ENCODE measurements at regions not wholly inside any gene's neighbourhood (a gene's known extent, or its start where the extent isn't known, plus 50 kb on each side); places are given as distances from the start of the nearest gene placed in this dataset.

DNA sequence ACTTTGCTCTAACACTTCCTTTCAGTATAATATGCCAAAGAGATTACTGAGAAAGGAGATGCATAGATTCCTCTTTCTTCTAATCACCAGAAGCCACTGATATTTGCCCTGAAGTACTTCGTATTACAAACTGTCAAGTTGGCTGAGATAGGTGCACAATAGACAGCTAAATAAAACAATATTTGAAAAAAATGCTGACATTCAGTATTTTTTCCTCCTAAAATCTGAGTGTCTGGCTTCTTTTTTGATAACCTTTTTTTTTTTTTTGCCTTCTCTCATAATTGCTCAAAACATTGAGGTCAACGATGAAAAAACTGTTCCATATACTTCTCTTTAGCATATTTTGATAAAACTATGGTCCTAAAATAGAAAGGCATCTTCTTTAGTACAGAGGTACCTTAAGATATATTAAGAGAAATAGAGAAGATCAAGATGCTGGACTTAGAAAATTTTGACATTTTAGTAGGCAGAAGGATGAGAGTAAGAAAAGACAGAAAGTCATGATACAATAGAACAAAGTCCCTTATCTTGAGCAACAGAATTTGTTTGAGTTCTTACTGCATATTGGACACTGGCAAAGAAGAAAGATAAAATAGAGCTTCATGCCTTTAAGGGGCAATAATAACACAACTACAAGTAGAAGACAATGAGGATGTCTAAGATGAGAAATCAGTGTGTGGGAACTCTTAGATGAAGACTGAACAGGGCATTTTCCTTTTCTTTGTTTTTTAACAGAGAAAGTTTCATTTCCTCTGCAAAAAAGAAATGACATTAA lies 220.7 kb downstream of the PTH2R start:
- DNase-seq: no peak
- Mint-ChIP-seq H3K4me3 (no peak overlapping the region), H3K36me3 (no peaks in the 10 kb centered on the region), H3K27ac (no peak overlapping the region), H3K9me3 (peaks cover 0 to 4% (median 1%) of the 10 kb centered on the region in 7 donors), H3K27me3 (no peaks in the 10 kb centered on the region), H3K4me1 (no peaks in the 10 kb centered on the region)
- ATAC-seq (ENCODE audit: low read depth in 2 of 2): no peak

DNA sequence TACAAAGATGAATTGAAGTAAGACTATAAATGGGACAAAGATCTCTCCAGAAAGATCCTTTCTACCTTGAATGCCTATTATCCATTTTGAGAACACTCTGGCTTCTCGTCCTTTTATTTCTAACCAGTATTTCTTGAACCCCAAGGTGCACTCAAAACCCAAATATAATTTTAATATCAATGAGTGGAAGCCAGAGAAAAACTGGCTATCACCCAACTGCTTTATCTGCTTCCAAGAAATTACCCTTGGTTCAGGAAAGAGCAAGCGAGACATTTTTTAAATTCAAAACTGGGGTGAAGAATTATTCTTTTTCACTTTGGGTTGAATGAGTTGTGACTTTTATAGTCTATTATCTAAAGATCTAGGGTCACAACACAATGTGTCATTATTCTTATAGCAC lies 221.3 kb downstream of the PTH2R start:
- H3K36me3 Mint-ChIP-seq: no peaks in the 10 kb centered on the region
- H3K4me1 Mint-ChIP-seq: no peaks in the 10 kb centered on the region
- no peak overlapping the region for H3K27ac Mint-ChIP-seq
- no peaks in the 10 kb centered on the region for H3K27me3 Mint-ChIP-seq
- DNase-seq (no peak), ATAC-seq (ENCODE audit: low read depth in 2 of 2) (no peak)
- H3K9me3 Mint-ChIP-seq: peaks cover 0 to 4% (median 1%) of the 10 kb centered on the region in 7 donors
- no peak overlapping the region for H3K4me3 Mint-ChIP-seq

DNA sequence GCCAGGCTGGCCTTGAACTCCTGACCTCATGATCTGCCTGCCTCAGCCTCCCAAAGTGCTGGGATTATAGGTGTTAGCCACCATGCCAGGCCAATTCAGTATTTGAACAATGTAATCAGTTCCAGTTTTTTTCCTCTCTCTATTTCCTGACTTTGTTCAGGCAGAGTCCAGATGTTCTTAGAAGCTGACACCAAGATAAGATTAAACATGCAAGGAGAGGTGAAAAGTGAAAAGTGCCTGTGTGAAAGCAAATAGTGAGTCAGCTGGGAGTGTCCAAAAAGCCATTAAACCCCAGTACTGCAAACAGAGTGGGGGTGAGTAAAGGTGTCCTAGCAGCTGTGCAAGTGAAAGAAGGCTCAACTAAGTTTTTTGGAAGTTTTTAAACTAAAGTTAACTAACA lies 231.5 kb downstream of the PTH2R start:
- Mint-ChIP-seq H3K27me3 (no peaks in the 10 kb centered on the region), H3K27ac (no peak overlapping the region), H3K4me3 (no peak overlapping the region), H3K9me3 (peaks cover 0 to 6% (median 0%) of the 10 kb centered on the region in 7 donors), H3K36me3 (no peaks in the 10 kb centered on the region), H3K4me1 (no peaks in the 10 kb centered on the region)
- DNase-seq (no peak), ATAC-seq (ENCODE audit: low read depth in 2 of 2) (no peak)

DNA sequence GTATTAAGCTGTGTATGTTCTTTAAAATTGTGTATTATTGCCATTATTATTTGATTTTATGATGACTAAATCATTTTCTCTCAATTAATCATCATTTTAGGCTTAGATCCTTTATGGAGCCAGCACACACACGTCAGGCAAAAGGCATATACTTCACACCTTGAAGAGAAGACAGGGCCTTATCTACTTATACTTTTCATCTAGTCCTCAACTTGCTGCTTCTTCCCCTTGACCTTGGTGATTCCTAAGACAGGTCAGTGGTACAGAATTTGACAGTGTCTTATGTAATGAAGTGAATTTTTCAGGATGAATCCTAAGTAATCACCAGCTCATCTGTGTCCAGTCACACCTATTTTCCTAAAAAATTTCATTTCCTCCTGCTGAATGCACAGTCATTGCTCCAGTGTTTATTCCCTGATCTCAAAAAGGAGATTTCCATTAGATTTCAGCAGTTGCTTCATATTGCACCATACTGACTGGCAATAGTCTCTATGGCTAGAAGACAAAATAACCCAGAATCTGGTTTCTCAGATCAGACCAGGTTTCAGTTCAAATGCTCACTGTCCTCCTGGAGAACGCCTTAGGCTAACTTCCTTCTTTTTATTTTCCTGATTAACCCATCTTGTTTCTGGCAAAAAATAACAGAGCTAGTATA lies 235.7 kb downstream of the PTH2R start:
- no peak for ATAC-seq (ENCODE audit: low read depth in 2 of 2)
- no peaks in the 10 kb centered on the region for H3K27me3 Mint-ChIP-seq
- peaks cover 0 to 7% (median 0%) of the 10 kb centered on the region in 7 donors for H3K9me3 Mint-ChIP-seq
- H3K27ac Mint-ChIP-seq: no peak overlapping the region
- H3K4me1 Mint-ChIP-seq: no peaks in the 10 kb centered on the region
- H3K4me3 Mint-ChIP-seq: no peak overlapping the region
- H3K36me3 Mint-ChIP-seq: no peaks in the 10 kb centered on the region
- DNase-seq: no peak

DNA sequence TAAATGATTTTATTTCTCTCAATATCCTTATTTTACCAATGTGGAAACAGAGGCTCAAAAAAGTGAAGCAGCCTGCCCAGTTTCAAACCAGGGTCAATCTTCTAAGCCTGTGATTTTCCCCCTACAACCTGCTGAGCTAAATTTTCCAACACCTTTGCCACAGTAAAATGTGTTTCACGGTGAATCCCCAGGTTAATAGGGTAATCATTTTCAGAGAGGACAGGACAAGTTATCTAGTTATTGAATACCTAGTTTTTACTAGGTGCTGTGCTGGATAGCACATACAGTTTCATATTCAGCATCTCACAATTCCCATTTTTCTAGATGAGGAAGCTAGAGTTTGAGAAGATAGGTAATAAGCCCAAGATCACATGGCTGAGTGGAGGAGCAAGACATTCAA lies 236.6 kb downstream of the PTH2R start:
- Mint-ChIP-seq H3K4me3 (no peak overlapping the region), H3K9me3 (peaks cover 0 to 5% (median 0%) of the 10 kb centered on the region in 7 donors), H3K27me3 (no peaks in the 10 kb centered on the region), H3K36me3 (no peaks in the 10 kb centered on the region), H3K4me1 (no peaks in the 10 kb centered on the region), H3K27ac (no peak overlapping the region)
- ATAC-seq (ENCODE audit: low read depth in 2 of 2): no peak
- DNase-seq: no peak

DNA sequence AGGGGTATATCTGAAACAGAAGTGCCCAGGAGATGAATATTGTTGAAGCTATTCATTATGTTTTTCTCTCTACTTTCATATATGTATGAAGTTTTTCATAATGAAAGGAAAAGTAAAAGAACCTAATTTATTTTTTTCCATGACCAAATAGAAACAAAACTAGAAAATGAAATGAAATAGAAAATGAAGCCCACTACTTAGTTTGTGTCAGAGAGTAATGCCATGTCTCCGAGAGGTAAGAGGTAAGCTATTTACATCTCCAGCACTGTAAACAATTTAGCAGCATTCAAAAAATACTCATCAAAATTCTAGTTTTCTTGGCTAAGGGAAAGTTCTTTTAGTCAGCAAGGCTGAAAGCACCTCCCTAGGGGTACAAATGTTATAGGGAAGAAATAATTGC lies 238.6 kb downstream of the PTH2R start:
- ATAC-seq (ENCODE audit: low read depth in 2 of 2) (no peak), DNase-seq (no peak)
- Mint-ChIP-seq H3K4me1 (no peaks in the 10 kb centered on the region), H3K4me3 (no peak overlapping the region), H3K9me3 (peaks cover 0 to 5% (median 0%) of the 10 kb centered on the region in 7 donors), H3K36me3 (no peaks in the 10 kb centered on the region), H3K27ac (no peak overlapping the region), H3K27me3 (no peaks in the 10 kb centered on the region)

DNA sequence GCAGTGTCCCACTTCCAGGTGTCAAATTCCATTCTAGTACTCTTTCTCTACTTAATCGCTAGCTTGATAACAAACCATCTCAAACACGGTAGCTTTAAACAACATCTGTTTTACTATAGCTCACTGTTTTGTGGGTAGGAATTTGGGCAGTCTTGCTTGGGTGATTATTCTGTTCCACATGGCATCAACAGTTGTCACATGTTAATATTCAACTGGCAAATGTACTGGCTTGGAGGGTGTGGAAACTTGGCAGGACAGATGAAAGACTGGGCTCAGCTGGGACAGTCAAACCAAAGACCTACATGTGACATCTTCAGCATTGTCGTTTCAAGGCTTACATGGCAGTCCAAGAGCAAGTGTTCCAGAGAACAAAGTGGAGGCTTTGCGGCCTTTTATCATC lies 241.8 kb downstream of the PTH2R start:
- DNase-seq (no peak), ATAC-seq (ENCODE audit: low read depth in 2 of 2) (no peak)
- H3K9me3 Mint-ChIP-seq: peaks cover 0 to 6% (median 0%) of the 10 kb centered on the region in 7 donors
- H3K4me1 Mint-ChIP-seq: no peaks in the 10 kb centered on the region
- H3K4me3 Mint-ChIP-seq: no peak overlapping the region
- H3K36me3 Mint-ChIP-seq: no peaks in the 10 kb centered on the region
- no peak overlapping the region for H3K27ac Mint-ChIP-seq
- no peaks in the 10 kb centered on the region for H3K27me3 Mint-ChIP-seq

DNA sequence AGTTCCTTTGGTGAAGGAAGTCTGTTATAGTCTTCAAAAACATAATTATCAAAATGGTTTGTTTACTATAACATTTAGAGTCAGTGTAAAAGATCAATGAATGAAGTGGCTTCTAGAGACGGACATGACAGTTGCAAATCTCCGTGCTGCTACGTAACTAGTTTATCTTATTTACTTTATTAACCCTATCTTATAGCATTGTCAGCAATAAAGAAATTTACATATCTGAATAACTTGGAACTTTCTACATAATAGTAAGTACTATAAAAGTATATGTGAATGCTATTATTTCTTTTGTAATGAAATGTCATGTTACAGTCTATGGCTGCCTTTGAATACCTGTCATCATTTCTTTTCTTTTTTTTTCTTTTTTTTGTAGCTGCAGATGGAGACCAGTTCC lies 246.8 kb downstream of the PTH2R start:
- Mint-ChIP-seq H3K27ac (no peak overlapping the region), H3K4me3 (no peak overlapping the region), H3K27me3 (no peaks in the 10 kb centered on the region), H3K36me3 (no peaks in the 10 kb centered on the region), H3K4me1 (no peaks in the 10 kb centered on the region), H3K9me3 (peaks cover 0 to 6% (median 0%) of the 10 kb centered on the region in 7 donors)
- DNase-seq: no peak
- no peak for ATAC-seq (ENCODE audit: low read depth in 2 of 2)

DNA sequence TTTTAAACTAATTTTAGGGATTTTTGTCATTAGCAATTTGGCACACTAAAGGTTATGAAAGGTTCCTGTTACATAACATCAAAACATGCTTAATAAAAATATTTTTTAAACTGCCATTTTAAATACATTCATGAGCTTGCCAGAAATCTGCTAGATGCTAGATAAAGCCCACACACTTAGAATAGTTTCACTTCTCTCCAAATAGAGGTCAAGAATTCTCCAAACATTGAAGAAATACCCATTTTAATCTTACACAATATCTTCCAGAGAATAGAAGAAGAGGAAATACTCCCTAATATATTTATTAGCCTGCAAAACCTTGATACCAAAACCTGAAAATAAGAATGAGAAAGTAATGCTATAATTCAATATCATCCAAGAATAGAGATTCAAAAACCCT lies 247.5 kb downstream of the PTH2R start:
- peaks cover 0 to 6% (median 0%) of the 10 kb centered on the region in 7 donors for H3K9me3 Mint-ChIP-seq
- no peak for DNase-seq
- no peaks in the 10 kb centered on the region for H3K4me1 Mint-ChIP-seq
- H3K27me3 Mint-ChIP-seq: no peaks in the 10 kb centered on the region
- H3K4me3 Mint-ChIP-seq: no peak overlapping the region
- no peaks in the 10 kb centered on the region for H3K36me3 Mint-ChIP-seq
- no peak overlapping the region for H3K27ac Mint-ChIP-seq
- ATAC-seq (ENCODE audit: low read depth in 2 of 2): no peak

DNA sequence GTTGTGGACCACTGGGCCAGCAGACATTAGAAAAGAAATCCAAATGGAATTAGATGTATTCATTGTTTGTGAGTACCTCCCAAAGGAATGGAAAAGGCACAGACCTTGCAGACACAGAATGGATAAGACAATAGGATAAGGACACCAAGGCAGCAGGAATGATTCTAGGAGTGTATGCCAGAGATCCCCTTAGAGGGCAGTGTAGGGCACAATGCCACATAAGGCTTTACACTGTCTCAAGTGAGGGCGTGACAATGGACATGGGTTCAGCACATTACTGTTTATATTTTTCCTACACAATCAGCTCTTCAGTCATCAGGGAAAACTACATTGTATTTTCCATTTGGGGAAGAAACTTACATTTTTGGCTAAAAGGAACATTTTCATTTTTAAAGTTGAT lies 250.9 kb downstream of the PTH2R start:
- Mint-ChIP-seq H3K27me3 (no peaks in the 10 kb centered on the region), H3K27ac (no peak overlapping the region), H3K36me3 (no peaks in the 10 kb centered on the region), H3K9me3 (peaks cover 2 to 7% (median 4%) of the 10 kb centered on the region in 7 donors), H3K4me1 (no peaks in the 10 kb centered on the region), H3K4me3 (no peak overlapping the region)
- ATAC-seq (ENCODE audit: low read depth in 2 of 2) (no peak), DNase-seq (no peak)

DNA sequence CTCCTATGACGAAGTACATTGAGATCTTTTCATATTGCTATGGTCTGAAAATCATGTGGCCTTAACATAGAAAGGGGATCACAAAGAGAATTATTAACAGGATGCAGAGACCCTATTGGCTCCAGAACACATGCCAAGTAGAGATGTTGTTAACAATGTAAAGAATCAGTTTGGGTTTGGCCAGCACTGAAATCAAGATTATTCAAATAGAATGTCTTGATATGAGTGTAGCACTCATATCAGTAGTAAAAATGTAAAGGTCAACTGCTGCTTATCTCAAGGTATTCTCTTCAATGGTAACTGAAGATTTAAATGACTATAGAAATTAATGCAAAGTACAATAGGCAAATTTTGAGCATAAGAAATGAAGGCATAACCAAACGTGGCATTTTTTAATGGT lies 262.8 kb downstream of the PTH2R start:
- Mint-ChIP-seq H3K36me3 (no peaks in the 10 kb centered on the region), H3K9me3 (peaks cover 0 to 4% (median 0%) of the 10 kb centered on the region in 7 donors), H3K27ac (no peak overlapping the region), H3K4me1 (no peaks in the 10 kb centered on the region), H3K4me3 (no peak overlapping the region), H3K27me3 (no peaks in the 10 kb centered on the region)
- ATAC-seq (ENCODE audit: low read depth in 2 of 2): no peak
- no peak for DNase-seq

DNA sequence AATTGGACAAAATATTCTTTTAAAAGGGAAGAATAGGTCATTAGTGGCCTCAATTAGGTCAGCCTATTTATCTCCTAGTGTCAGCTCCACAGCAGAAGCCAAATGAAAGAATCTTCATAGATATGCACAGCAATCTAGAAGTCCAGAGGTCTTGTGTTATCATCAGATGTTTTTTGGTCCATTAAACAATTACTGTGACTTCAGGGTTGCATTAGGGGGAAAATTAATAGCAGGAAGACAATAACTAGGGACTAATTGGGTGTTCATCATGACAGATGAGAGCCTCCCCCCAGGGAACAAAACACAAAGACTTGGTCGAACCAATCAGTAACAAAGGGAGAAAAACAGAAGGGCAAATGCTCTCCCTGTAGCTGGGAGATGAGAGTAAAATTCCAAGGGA lies 264.7 kb downstream of the PTH2R start:
- H3K36me3 Mint-ChIP-seq: no peaks in the 10 kb centered on the region
- no peaks in the 10 kb centered on the region for H3K27me3 Mint-ChIP-seq
- peaks cover 0 to 4% (median 0%) of the 10 kb centered on the region in 7 donors for H3K9me3 Mint-ChIP-seq
- H3K27ac Mint-ChIP-seq: no peak overlapping the region
- ATAC-seq (ENCODE audit: low read depth in 2 of 2): no peak
- H3K4me3 Mint-ChIP-seq: no peak overlapping the region
- no peaks in the 10 kb centered on the region for H3K4me1 Mint-ChIP-seq
- no peak for DNase-seq

DNA sequence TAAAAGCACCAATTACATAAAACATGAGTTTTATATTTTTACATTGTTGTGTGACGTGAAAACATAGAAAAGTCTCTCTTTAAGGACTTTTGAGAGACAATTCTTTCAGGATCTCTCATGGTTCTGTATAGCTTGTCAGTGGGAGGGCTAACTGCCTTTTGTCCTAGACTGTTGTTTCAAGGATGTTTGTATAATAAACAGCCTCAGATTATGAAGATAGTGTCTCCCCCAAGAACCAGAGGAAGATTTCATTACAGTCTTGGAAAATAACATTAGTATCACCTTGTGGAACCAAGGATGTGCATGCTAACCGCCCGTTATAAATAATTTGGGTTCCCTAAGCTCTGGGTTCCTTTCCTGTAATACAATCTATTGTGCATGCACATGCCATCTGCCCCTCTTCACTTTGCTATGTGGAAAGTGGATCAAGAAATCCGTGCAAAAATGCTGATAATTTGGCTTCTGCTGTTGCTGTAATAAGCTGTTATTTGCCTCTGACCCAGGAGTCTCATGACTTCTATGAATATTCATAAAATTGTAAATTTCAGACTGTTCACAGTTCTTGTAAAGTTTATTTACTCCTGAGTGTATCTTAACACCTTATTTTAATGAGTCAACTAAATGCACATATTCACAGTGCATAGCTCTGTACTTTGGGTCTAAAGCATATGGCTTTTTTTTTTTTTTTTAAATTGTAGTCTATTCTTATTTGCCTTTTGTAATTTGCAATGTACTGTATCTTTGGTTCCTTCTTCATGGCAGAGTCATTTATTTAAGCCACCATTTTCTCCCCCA lies 265.5 kb downstream of the PTH2R start:
- Mint-ChIP-seq H3K36me3 (no peaks in the 10 kb centered on the region), H3K4me1 (no peaks in the 10 kb centered on the region), H3K4me3 (no peak overlapping the region), H3K9me3 (peaks cover 0 to 4% (median 0%) of the 10 kb centered on the region in 7 donors), H3K27me3 (no peaks in the 10 kb centered on the region), H3K27ac (no peak overlapping the region)
- ATAC-seq (ENCODE audit: low read depth in 2 of 2) (no peak), DNase-seq (no peak)

DNA sequence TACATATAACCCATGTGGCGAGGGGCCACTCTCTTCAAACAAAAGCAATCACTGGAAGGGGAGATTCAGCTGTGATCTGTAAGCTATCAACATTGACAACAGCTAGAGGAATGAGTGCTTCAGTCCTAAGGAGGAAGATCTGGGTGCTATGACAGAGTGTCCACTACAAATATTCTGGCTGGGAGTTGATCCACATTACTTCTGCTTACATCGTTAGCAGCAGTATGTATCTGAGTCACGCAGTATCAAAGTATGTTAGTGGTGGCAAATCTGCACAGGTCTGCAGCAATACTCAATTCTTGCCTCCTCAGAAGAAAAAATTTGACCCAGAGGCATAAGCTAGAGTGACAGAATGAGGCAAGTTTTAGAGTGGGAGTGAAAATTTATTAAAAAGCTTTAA lies 267.0 kb downstream of the PTH2R start:
- Mint-ChIP-seq H3K27me3 (no peaks in the 10 kb centered on the region), H3K9me3 (peaks cover 0 to 2% (median 0%) of the 10 kb centered on the region in 7 donors), H3K4me1 (no peaks in the 10 kb centered on the region), H3K36me3 (no peaks in the 10 kb centered on the region), H3K4me3 (no peak overlapping the region), H3K27ac (no peak overlapping the region)
- ATAC-seq (ENCODE audit: low read depth in 2 of 2) (no peak), DNase-seq (no peak)

Data from naive B cell (primary cell).